ENCODE measurements at regions not wholly inside any gene's neighbourhood (a gene's known extent, or its start where the extent isn't known, plus 50 kb on each side); places are given as distances from the start of the nearest gene placed in this dataset.

- intact Hi-C loops (cut with DNase I): loop anchor here (5.0 kb wide), 1 partner anchor 902 kb away; the partner anchor contains the start of gene BASP1
- DNase-seq: no peak
These were observed 485.0 kb downstream of the TAF11L14 start for GRCh38 chr5:18119156-18119785.

- DNase-seq: no peak
- intact Hi-C loops (cut with DNase I): no loop called here
These were observed 507.0 kb downstream of the TAF11L14 start for GRCh38 chr5:18141222-18141621.

- intact Hi-C loops (cut with DNase I): no loop called here
These were observed 508.6 kb downstream of the TAF11L14 start for GRCh38 chr5:18142831-18143230.

GRCh38 chr5:18152671-18153070 lies 518.4 kb downstream of the TAF11L14 start:
- intact Hi-C loops (cut with DNase I): no loop called here
- DNase-seq: no peak

More at GRCh38 chr5:18142831-18143230, 508.6 kb downstream of the TAF11L14 start:
- no peak for DNase-seq

- no peak for DNase-seq
- intact Hi-C loops (cut with DNase I): no loop called here
These were observed 523.9 kb downstream of the TAF11L14 start for GRCh38 chr5:18158166-18158565.

- DNase-seq: no peak
- intact Hi-C loops (cut with DNase I): no loop called here
These were observed 525.1 kb downstream of the TAF11L14 start for GRCh38 chr5:18159331-18159730.

GRCh38 chr5:18171684-18172083 lies 537.4 kb downstream of the TAF11L14 start:
- intact Hi-C loops (cut with DNase I): no loop called here
- DNase-seq: no peak

- intact Hi-C loops (cut with DNase I): no loop called here
- DNase-seq: no peak
These were observed 545.3 kb downstream of the TAF11L14 start for GRCh38 chr5:18179579-18179978.

- intact Hi-C loops (cut with DNase I): no loop called here
These were observed 547.3 kb downstream of the TAF11L14 start for GRCh38 chr5:18181575-18181974.

GRCh38 chr5:18195910-18196309 lies 561.6 kb downstream of the TAF11L14 start:
- intact Hi-C loops (cut with DNase I): no loop called here
- no peak for DNase-seq

More at GRCh38 chr5:18181575-18181974, 547.3 kb downstream of the TAF11L14 start:
- DNase-seq: no peak

GRCh38 chr5:18197734-18198133 lies 563.5 kb downstream of the TAF11L14 start:
- intact Hi-C loops (cut with DNase I): no loop called here
- no peak for DNase-seq

- no peak for DNase-seq
- intact Hi-C loops (cut with DNase I): no loop called here
These were observed 567.9 kb downstream of the TAF11L14 start for GRCh38 chr5:18202164-18202563.

GRCh38 chr5:18203296-18203695 lies 569.0 kb downstream of the TAF11L14 start:
- no peak for DNase-seq
- intact Hi-C loops (cut with DNase I): no loop called here

- intact Hi-C loops (cut with DNase I): no loop called here
These were observed 579.4 kb downstream of the TAF11L14 start for GRCh38 chr5:18213666-18214065.

GRCh38 chr5:18216016-18216415 lies 581.8 kb downstream of the TAF11L14 start:
- intact Hi-C loops (cut with DNase I): no loop called here
- no peak for DNase-seq

More at GRCh38 chr5:18213666-18214065, 579.4 kb downstream of the TAF11L14 start:
- no peak for DNase-seq

- intact Hi-C loops (cut with DNase I): no loop called here
- DNase-seq: no peak
These were observed 582.5 kb downstream of the TAF11L14 start for GRCh38 chr5:18216729-18217128.

- no peak for DNase-seq
- intact Hi-C loops (cut with DNase I): no loop called here
These were observed 585.0 kb downstream of the TAF11L14 start for GRCh38 chr5:18219241-18219640.

- no peak for DNase-seq
These were observed 586.4 kb downstream of the TAF11L14 start for GRCh38 chr5:18220631-18221030.

GRCh38 chr5:18236386-18236785 lies 602.1 kb downstream of the TAF11L14 start:
- intact Hi-C loops (cut with DNase I): no loop called here
- no peak for DNase-seq

More at GRCh38 chr5:18220631-18221030, 586.4 kb downstream of the TAF11L14 start:
- intact Hi-C loops (cut with DNase I): no loop called here

- no peak for DNase-seq
- intact Hi-C loops (cut with DNase I): no loop called here
These were observed 604.1 kb downstream of the TAF11L14 start for GRCh38 chr5:18238321-18238720.

GRCh38 chr5:18240971-18241370 lies 606.7 kb downstream of the TAF11L14 start:
- no peak for DNase-seq
- intact Hi-C loops (cut with DNase I): no loop called here

Measured in head of caudate nucleus (tissue), 42 donors.